Loucy (cell line): ENCODE measurements at regions not wholly inside any gene's neighbourhood (a gene's known extent, or its start where the extent isn't known, plus 50 kb on each side); places are given as distances from the start of the nearest gene placed in this dataset.

ENCODE experiments used
- H2AFZ ChIP-seq: fragments of 200-600 bp; sonication (generic); 2 replicates; pipeline ENCODE4 v1.6.0; 2016; ENCODE audit warnings: antibody characterized with exemption, mild to moderate bottlenecking, low read length, moderate library complexity
- H3F3A ChIP-seq: fragments of 200-600 bp; 2 replicates; pipeline ENCODE4 v1.6.0; 2016; ENCODE audit warnings: antibody characterized with exemption, low read depth, mild to moderate bottlenecking
- H3K27me3 ChIP-seq: fragments of 200-600 bp; sonication (generic); 2 replicates; pipeline ENCODE4 v1.6.1; 2014; ENCODE audit warnings: low read length, mild to moderate bottlenecking; ENCODE audit not compliant: insufficient read depth, poor library complexity, severe bottlenecking
- H3K36me3 ChIP-seq: fragments of 200-600 bp; sonication (generic); 2 replicates; pipeline ENCODE4 v1.6.1; 2016; ENCODE audit warnings: low read length; ENCODE audit not compliant: insufficient read depth
- H3K4me1 ChIP-seq: fragments of 200-600 bp; sonication (generic); 2 replicates; pipeline ENCODE4 v1.5.1; 2014; ENCODE audit warnings: low read length, mild to moderate bottlenecking; ENCODE audit not compliant: insufficient read depth, poor library complexity, severe bottlenecking
- H3K4me2 ChIP-seq: fragments of 200-600 bp; sonication (generic); 2 replicates; pipeline ENCODE4 v1.6.0; 2014; ENCODE audit warnings: antibody characterized with exemption, low read length, low read depth, mild to moderate bottlenecking; ENCODE audit not compliant: poor library complexity, severe bottlenecking
- H3K4me3 ChIP-seq: fragments of 200-600 bp; sonication (generic); 2 replicates; pipeline ENCODE4 v1.5.1; 2014; ENCODE audit warnings: low read length, mild to moderate bottlenecking, mixed read lengths; ENCODE audit not compliant: poor library complexity, severe bottlenecking
- H3K79me2 ChIP-seq: fragments of 200-600 bp; sonication (generic); 2 replicates; pipeline ENCODE4 v1.6.1; 2014; ENCODE audit warnings: low read length; ENCODE audit not compliant: insufficient read depth
- H3K9ac ChIP-seq: fragments of 200-600 bp; sonication (generic); 2 replicates; pipeline ENCODE4 v1.6.0; 2014; ENCODE audit warnings: mild to moderate bottlenecking, low read depth, low read length, moderate library complexity; ENCODE audit not compliant: poor library complexity, severe bottlenecking
- H3K9me2 ChIP-seq: fragments of 200-600 bp; sonication (generic); replicated peaks from 2 replicates; pipeline ENCODE4 v1.6.1; 2016; ENCODE audit warnings: low read depth, low read length, mixed read lengths
- H3K9me3 ChIP-seq: fragments of 200-600 bp; sonication (generic); 2 replicates; pipeline ENCODE4 v1.6.1; 2014; ENCODE audit warnings: mild to moderate bottlenecking, antibody characterized with exemption, low read length, low read depth; ENCODE audit not compliant: insufficient read depth
- H4K20me1 ChIP-seq: fragments of 200-600 bp; sonication (generic); 2 replicates; pipeline ENCODE4 v1.6.0; 2014; ENCODE audit warnings: antibody characterized with exemption, low read length, mild to moderate bottlenecking; ENCODE audit not compliant: insufficient read depth, poor library complexity, severe bottlenecking
- CTCF ChIP-seq: fragments of 200-600 bp; sonication (generic); conservative IDR thresholded peaks from 2 replicates; pipeline ENCODE4 v1.5.1; 2014; ENCODE audit warnings: mild to moderate bottlenecking, antibody characterized with exemption, low read length
- EZH2phosphoT487 ChIP-seq: fragments of 200-600 bp; IDR thresholded peaks from 2 replicates; pipeline ENCODE4 v1.6.1; 2018; ENCODE audit warnings: antibody characterized with exemption, mild to moderate bottlenecking, moderate library complexity, borderline replicate concordance

- TF ChIP-seq CTCF (no peak), EZH2phosphoT487 (no peak)
Observed at GRCh38 chr20:1761116-1761515, 103.5 kb upstream of the SIRPG start.

GRCh38 chr20:1758765-1759164, 101.2 kb upstream of the SIRPG start:
- Histone ChIP-seq H3K4me3 (no peak overlapping the region), H3F3A (no peaks in the 10 kb centered on the region), H4K20me1 (no peaks in the 10 kb centered on the region), H3K4me1 (no peaks in the 10 kb centered on the region), H3K9me3 (no peaks in the 10 kb centered on the region), H3K79me2 (no peaks in the 10 kb centered on the region), H3K27me3 (no peaks in the 10 kb centered on the region), H3K36me3 (no peaks in the 10 kb centered on the region), H3K4me2 (no peak overlapping the region), H2AFZ (no peak overlapping the region), H3K9ac (no peak overlapping the region), H3K9me2 (no peaks in the 10 kb centered on the region)
- TF ChIP-seq CTCF (no peak), EZH2phosphoT487 (no peak)

More at GRCh38 chr20:1761116-1761515, 103.5 kb upstream of the SIRPG start:
- no peak overlapping the region for H3K4me3 ChIP-seq
- H3K9me2 ChIP-seq, result no peaks in the 10 kb centered on the region
- no peaks in the 10 kb centered on the region for H3K79me2 ChIP-seq
- no peak overlapping the region for H2AFZ ChIP-seq
- H3F3A ChIP-seq, result no peaks in the 10 kb centered on the region
- no peaks in the 10 kb centered on the region for H4K20me1 ChIP-seq
- H3K36me3 ChIP-seq, result no peaks in the 10 kb centered on the region
- no peak overlapping the region for H3K9ac ChIP-seq
- H3K9me3 ChIP-seq, result no peaks in the 10 kb centered on the region
- no peaks in the 10 kb centered on the region for H3K27me3 ChIP-seq
- H3K4me1 ChIP-seq, result no peaks in the 10 kb centered on the region
- H3K4me2 ChIP-seq, result no peak overlapping the region

- no peaks in the 10 kb centered on the region for H3F3A ChIP-seq
- no peaks in the 10 kb centered on the region for H3K27me3 ChIP-seq
- H3K9me3 ChIP-seq, result no peaks in the 10 kb centered on the region
- no peaks in the 10 kb centered on the region for H3K79me2 ChIP-seq
- H3K36me3 ChIP-seq, result no peaks in the 10 kb centered on the region
- H2AFZ ChIP-seq, result no peak overlapping the region
- no peak overlapping the region for H3K4me2 ChIP-seq
- TF ChIP-seq CTCF (no peak), EZH2phosphoT487 (no peak)
- no peak overlapping the region for H3K9ac ChIP-seq
- no peak overlapping the region for H3K4me3 ChIP-seq
- H3K4me1 ChIP-seq, result no peaks in the 10 kb centered on the region
- H3K9me2 ChIP-seq, result no peaks in the 10 kb centered on the region
- no peaks in the 10 kb centered on the region for H4K20me1 ChIP-seq
Observed at GRCh38 chr20:1757606-1758512, 100.3 kb upstream of the SIRPG start.
